ENCODE measurements at regions not wholly inside any gene's neighbourhood (a gene's known extent, or its start where the extent isn't known, plus 50 kb on each side); places are given as distances from the start of the nearest gene placed in this dataset.

DNA sequence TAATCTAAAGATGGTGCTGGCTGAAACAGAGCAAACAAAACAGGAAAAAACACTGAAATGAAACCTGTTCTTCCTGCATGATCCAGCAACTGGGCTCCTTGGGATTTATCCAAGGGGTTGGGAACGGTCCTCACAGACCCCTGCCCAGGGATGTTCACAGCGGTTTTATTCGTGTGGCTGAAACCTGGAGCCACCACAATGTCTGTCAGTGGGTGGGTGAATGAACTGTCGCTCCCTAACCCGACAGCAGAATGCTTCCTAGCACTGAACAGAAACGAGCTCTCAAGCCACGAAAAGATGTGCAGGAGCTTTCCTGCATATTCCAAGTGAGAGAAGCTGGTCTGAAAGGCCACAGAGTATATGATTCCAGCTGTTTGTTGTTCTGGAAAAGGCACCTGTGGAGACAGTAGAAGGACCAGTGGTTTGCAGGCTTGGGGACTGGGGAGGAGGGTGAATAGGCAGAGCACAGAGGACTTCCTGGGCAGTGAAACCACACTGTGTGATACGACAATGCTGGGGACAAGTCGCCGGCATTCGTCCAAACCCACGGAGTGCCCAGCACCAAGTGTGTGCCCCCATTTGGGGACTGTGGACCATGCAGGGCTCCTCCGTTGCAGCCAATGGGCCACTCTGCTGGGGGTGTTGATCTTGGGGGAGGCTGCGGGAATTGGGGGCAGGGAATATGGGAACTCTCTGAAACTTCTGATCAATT is 73.9 kb downstream of the TEX29 start:
- Mint-ChIP-seq H3K4me3 (ENCODE audit: unreplicated experiment) (no peak overlapping the region), H3K36me3 (ENCODE audit: unreplicated experiment) (no peaks in the 10 kb centered on the region), H3K4me1 (ENCODE audit: unreplicated experiment) (no peaks in the 10 kb centered on the region), H3K27ac (ENCODE audit: unreplicated experiment) (no peak overlapping the region), H3K27me3 (ENCODE audit: unreplicated experiment) (peaks cover 5% of the 10 kb centered on the region), H3K9me3 (ENCODE audit: unreplicated experiment) (peaks cover 4% of the 10 kb centered on the region)
- DNase-seq (ENCODE audit: extremely low spot score, unreplicated experiment): peak; percentile 65
- TF ChIP-seq CTCF (IDR thresholded peaks at IDR 0.05): no peak

DNA sequence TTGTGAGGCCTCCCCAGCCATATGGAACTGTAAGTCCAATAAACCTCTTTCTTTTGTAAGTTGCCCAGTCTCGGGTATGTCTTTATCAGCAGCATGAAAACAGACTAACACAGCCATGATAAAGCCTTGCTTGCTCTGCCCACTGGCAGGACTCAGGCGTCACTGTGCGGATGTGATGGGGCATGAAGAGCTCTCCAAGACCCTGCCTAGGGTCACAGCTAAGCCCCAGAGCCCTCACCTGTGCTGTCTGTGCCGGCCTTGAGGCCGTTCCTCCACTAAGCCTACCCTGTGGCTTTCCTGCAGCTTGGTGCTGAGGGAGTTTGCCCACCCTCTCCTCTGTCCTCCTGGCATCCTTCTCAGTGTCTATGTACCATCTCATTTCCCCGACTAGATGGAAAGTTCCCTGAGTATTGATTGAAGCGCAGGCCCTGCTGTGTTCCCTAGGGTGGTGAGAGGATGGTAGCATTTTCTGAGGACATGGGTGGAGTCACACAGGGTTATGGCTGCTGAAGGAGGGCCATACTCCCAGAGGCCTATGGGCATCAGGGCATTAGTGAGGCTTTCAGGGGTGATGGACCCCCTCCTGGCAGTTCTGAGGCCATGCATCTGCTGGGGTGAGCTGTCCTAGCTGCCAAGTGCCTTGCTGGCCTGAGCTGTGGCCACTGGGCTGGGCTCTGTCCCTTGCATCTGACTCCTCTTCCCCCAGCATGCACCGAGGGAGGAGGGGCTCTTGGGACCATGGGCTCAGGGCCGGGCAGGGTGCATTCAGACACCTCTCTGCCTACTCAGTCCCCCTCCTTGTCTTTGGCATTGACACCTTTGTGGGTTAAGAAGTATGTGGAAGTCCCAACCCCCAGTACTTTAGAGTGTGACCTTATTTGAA is 75.3 kb downstream of the TEX29 start:
- Mint-ChIP-seq H3K36me3 (ENCODE audit: unreplicated experiment) (no peaks in the 10 kb centered on the region), H3K4me3 (ENCODE audit: unreplicated experiment) (no peak overlapping the region), H3K9me3 (ENCODE audit: unreplicated experiment) (peaks cover 4% of the 10 kb centered on the region), H3K4me1 (ENCODE audit: unreplicated experiment) (no peaks in the 10 kb centered on the region), H3K27me3 (ENCODE audit: unreplicated experiment) (peaks cover 8% of the 10 kb centered on the region), H3K27ac (ENCODE audit: unreplicated experiment) (no peak overlapping the region)
- DNase-seq (ENCODE audit: extremely low spot score, unreplicated experiment): peak; percentile 74
- no peak for TF ChIP-seq CTCF (IDR thresholded peaks at IDR 0.05)

DNA sequence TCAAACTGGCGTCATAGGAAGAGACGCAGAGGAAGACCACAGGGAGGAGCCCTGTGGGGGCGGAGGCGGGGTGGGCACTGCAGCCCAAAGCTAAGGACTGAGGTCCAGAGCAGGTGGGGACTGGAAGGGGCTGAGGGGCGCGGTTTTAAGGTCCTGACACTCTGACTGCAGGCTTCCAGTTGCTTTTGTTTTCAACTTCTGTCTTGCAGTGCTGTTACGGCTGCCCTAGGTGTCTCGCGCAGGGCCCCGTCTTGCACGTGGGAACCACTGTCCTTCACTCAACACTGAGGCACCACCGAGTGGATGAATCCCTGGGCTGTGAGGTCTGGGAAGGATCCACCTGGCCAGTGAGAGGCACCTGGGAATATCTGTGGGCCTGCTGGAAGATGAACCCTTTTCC is 76.0 kb downstream of the TEX29 start:
- no peak overlapping the region for H3K4me3 Mint-ChIP-seq (ENCODE audit: unreplicated experiment)
- peaks cover 11% of the 10 kb centered on the region for H3K27me3 Mint-ChIP-seq (ENCODE audit: unreplicated experiment)
- TF ChIP-seq CTCF (IDR thresholded peaks at IDR 0.05): no peak
- no peaks in the 10 kb centered on the region for H3K36me3 Mint-ChIP-seq (ENCODE audit: unreplicated experiment)
- peaks cover 4% of the 10 kb centered on the region for H3K9me3 Mint-ChIP-seq (ENCODE audit: unreplicated experiment)
- no peak overlapping the region for H3K27ac Mint-ChIP-seq (ENCODE audit: unreplicated experiment)
- no peaks in the 10 kb centered on the region for H3K4me1 Mint-ChIP-seq (ENCODE audit: unreplicated experiment)
- DNase-seq (ENCODE audit: extremely low spot score, unreplicated experiment): peak; percentile 65

DNA sequence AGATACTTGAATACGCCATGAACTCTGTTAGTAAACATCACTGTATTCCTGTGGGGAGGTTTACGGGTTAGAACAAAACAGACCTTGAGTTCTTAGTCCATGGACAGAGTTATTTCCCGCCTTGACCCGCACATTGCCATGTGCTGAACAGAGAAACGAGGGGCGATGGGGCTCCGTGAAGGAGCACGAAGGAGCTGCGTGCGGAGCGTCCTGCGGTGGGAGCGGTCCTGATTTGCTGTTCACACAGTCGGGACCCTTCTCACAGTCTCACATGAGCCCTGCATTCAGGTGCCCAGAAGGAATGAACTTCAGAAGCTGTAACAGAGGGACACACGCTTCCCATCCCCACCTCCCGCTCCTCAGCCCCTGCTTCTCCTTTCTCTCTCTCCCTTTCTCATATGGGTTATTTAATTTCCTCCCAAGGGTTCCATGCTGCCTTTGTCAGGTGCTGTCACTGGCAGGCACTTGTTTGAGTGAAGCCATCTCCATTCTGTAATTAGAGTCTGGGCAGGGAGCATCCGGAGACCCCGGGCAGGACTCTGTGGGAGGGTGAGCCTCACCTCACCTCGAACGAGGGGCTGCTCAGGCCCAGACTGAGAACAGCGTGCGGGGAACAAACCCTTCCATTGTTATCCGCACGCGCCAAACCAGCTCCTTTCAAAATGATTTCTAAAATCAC is 76.9 kb downstream of the TEX29 start:
- H3K27me3 Mint-ChIP-seq (ENCODE audit: unreplicated experiment): peaks cover 13% of the 10 kb centered on the region
- peaks cover 4% of the 10 kb centered on the region for H3K9me3 Mint-ChIP-seq (ENCODE audit: unreplicated experiment)
- H3K4me1 Mint-ChIP-seq (ENCODE audit: unreplicated experiment): no peaks in the 10 kb centered on the region
- no peak overlapping the region for H3K27ac Mint-ChIP-seq (ENCODE audit: unreplicated experiment)
- peak; percentile 75 for DNase-seq (ENCODE audit: extremely low spot score, unreplicated experiment)
- TF ChIP-seq CTCF (IDR thresholded peaks at IDR 0.05): no peak
- no peak overlapping the region for H3K4me3 Mint-ChIP-seq (ENCODE audit: unreplicated experiment)
- no peaks in the 10 kb centered on the region for H3K36me3 Mint-ChIP-seq (ENCODE audit: unreplicated experiment)

DNA sequence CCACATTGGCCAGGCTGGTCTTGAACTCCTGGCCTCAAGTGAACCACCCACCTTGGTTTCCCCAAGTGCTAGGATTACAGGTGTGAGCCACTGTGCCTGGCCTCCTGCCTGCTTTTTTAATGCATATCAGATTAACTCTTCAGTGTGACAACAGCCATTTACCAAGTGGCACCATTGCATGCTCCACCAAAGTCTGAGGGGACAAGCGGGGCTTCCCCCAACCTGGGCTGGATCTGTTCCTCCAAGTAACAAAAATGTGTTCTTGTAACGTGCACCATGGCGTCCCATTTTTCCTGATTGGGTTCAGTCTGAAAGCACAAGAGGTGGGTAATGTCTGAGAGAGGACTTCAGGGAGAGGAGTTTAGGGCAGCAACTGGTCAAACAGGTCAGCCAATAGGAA is 77.8 kb downstream of the TEX29 start:
- H3K4me3 Mint-ChIP-seq (ENCODE audit: unreplicated experiment): no peak overlapping the region
- no peaks in the 10 kb centered on the region for H3K36me3 Mint-ChIP-seq (ENCODE audit: unreplicated experiment)
- H3K9me3 Mint-ChIP-seq (ENCODE audit: unreplicated experiment): peaks cover 4% of the 10 kb centered on the region
- H3K27ac Mint-ChIP-seq (ENCODE audit: unreplicated experiment): no peak overlapping the region
- H3K27me3 Mint-ChIP-seq (ENCODE audit: unreplicated experiment): peaks cover 15% of the 10 kb centered on the region
- peak; percentile 65 for DNase-seq (ENCODE audit: extremely low spot score, unreplicated experiment)
- no peak for TF ChIP-seq CTCF (IDR thresholded peaks at IDR 0.05)
- no peaks in the 10 kb centered on the region for H3K4me1 Mint-ChIP-seq (ENCODE audit: unreplicated experiment)
